ENCODE measurements at regions not wholly inside any gene's neighbourhood (a gene's known extent, or its start where the extent isn't known, plus 50 kb on each side); places are given as distances from the start of the nearest gene placed in this dataset.
A peak's percentile ranks its signal among the peaks of the same experiment; 100 is the strongest.
"Not testable (repeated sequence)": the region's sequence is repeated elsewhere in the genome, so short reads cannot be mapped to it uniquely, and the experiment has no call there.

- no peak for DNase-seq (ENCODE audit: low read depth)
Measured at GRCh38 chr18:59848002-59848401, 51.8 kb upstream of the PMAIP1 start.

- not testable (repeated sequence) for DNase-seq (ENCODE audit: low read depth)
Measured at GRCh38 chr18:59847491-59847846, 52.3 kb upstream of the PMAIP1 start.

GRCh38 chr18:59846814-59847490, 52.8 kb upstream of the PMAIP1 start:
- DNase-seq (ENCODE audit: low read depth) = peak; percentile 8

- no peak for DNase-seq (ENCODE audit: low read depth)
Measured at GRCh38 chr18:59842947-59843346, 56.8 kb upstream of the PMAIP1 start.

GRCh38 chr18:59839931-59840685, 59.7 kb upstream of the PMAIP1 start:
- DNase-seq (ENCODE audit: low read depth) = no peak

- DNase-seq (ENCODE audit: low read depth) = no peak
Measured at GRCh38 chr18:59839246-59839645, 60.5 kb upstream of the PMAIP1 start.

GRCh38 chr18:59837586-59837985, 62.2 kb upstream of the PMAIP1 start:
- DNase-seq (ENCODE audit: low read depth) = peak; percentile 11

- DNase-seq (ENCODE audit: low read depth) = no peak
Measured at GRCh38 chr18:59835605-59836379, 64.0 kb upstream of the PMAIP1 start.

- DNase-seq (ENCODE audit: low read depth) = no peak
Measured at GRCh38 chr18:59834267-59834666, 65.5 kb upstream of the PMAIP1 start.

GRCh38 chr18:59833785-59834184, 66.0 kb upstream of the PMAIP1 start:
- no peak for DNase-seq (ENCODE audit: low read depth)

GRCh38 chr18:59823596-59824195, 76.1 kb upstream of the PMAIP1 start:
- DNase-seq (ENCODE audit: low read depth) = peak; percentile 7

GRCh38 chr18:59822612-59823550, 76.9 kb upstream of the PMAIP1 start:
- no peak for DNase-seq (ENCODE audit: low read depth)

GRCh38 chr18:59821983-59822382, 77.8 kb upstream of the PMAIP1 start:
- DNase-seq (ENCODE audit: low read depth) = no peak

- no peak for DNase-seq (ENCODE audit: low read depth)
Measured at GRCh38 chr18:59820663-59821062, 79.1 kb upstream of the PMAIP1 start.

GRCh38 chr18:59818769-59819168, 81.0 kb upstream of the PMAIP1 start:
- DNase-seq (ENCODE audit: low read depth) = no peak

GRCh38 chr18:59814891-59815290, 84.9 kb upstream of the PMAIP1 start:
- DNase-seq (ENCODE audit: low read depth) = no peak

GRCh38 chr18:59813942-59814341, 85.9 kb upstream of the PMAIP1 start:
- no peak for DNase-seq (ENCODE audit: low read depth)

GRCh38 chr18:59810735-59811520, 88.9 kb upstream of the PMAIP1 start:
- no peak for DNase-seq (ENCODE audit: low read depth)

GRCh38 chr18:59810183-59810582, 89.6 kb upstream of the PMAIP1 start:
- DNase-seq (ENCODE audit: low read depth) = no peak

GRCh38 chr18:59802031-59802430, 97.8 kb upstream of the PMAIP1 start:
- DNase-seq (ENCODE audit: low read depth) = no peak

- no peak for DNase-seq (ENCODE audit: low read depth)
Measured at GRCh38 chr18:59801576-59801975, 98.2 kb upstream of the PMAIP1 start.
